ENCODE measurements at regions not wholly inside any gene's neighbourhood (a gene's known extent, or its start where the extent isn't known, plus 50 kb on each side); places are given as distances from the start of the nearest gene placed in this dataset.

DNA sequence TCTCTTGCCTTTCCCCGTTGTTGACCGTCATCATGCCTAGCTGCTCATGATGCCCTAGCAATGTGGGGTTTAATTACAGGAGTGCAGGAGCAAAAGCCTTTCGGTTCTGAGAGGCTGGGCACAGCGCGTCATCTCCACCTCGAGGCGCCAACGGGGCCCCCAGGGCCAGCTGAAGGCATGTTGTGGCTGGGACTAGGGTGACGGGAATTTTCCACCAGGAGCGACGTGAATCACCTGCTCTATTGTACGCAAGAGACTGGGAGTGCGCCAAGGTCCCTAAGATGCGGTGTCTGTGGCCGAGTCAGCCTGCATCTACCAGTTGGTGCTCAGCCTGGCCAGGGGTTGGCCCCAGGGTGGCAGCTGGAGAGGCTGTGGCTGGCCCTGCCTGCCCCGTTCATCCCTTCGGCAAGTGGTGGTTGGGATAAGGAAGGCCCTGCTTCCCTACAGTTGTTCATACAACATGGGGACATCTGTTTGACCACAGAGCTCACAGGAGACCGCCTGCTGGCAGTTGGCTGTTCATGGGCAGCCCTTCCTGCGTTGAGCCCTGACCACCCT, 1175.6 kb downstream of the BRD1 start:
- no peaks in the 10 kb centered on the region for H3K9me2 ChIP-seq (replicated peaks; ENCODE audit: insufficient read depth, low read length)
- no peaks in the 10 kb centered on the region for H4K20me1 ChIP-seq (ENCODE audit: low read depth, low read length)
- H3K9ac ChIP-seq (ENCODE audit: low read length): no peak overlapping the region
- TF ChIP-seq EZH2phosphoT487 (conservative IDR thresholded peaks at IDR 0.05; ENCODE audit: low read length): no peak
- TF ChIP-seq, protein P1, sequence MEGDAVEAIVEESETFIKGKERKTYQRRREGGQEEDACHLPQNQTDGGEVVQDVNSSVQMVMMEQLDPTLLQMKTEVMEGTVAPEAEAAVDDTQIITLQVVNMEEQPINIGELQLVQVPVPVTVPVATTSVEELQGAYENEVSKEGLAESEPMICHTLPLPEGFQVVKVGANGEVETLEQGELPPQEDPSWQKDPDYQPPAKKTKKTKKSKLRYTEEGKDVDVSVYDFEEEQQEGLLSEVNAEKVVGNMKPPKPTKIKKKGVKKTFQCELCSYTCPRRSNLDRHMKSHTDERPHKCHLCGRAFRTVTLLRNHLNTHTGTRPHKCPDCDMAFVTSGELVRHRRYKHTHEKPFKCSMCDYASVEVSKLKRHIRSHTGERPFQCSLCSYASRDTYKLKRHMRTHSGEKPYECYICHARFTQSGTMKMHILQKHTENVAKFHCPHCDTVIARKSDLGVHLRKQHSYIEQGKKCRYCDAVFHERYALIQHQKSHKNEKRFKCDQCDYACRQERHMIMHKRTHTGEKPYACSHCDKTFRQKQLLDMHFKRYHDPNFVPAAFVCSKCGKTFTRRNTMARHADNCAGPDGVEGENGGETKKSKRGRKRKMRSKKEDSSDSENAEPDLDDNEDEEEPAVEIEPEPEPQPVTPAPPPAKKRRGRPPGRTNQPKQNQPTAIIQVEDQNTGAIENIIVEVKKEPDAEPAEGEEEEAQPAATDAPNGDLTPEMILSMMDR (IDR thresholded peaks at IDR 0.05; ENCODE audit: insufficient read depth, low read length, poor library complexity, severe bottlenecking): no peak
- no peaks in the 10 kb centered on the region for H3K79me2 ChIP-seq (ENCODE audit: insufficient read depth, low read length)
- H3K27ac ChIP-seq (ENCODE audit: low read depth, low read length): no peak overlapping the region
- H3K9me3 ChIP-seq (ENCODE audit: insufficient read depth, low read length): no peaks in the 10 kb centered on the region
- no peak overlapping the region for H3K4me2 ChIP-seq (ENCODE audit: low read depth, low read length, poor library complexity, severe bottlenecking)
- no peaks in the 10 kb centered on the region for H3K36me3 ChIP-seq (ENCODE audit: low read length)
- H3K27me3 ChIP-seq (ENCODE audit: low read length): no peaks in the 10 kb centered on the region
- no peak overlapping the region for H2AFZ ChIP-seq (ENCODE audit: low read depth, low read length, severe bottlenecking)
- no peaks in the 10 kb centered on the region for H3F3A ChIP-seq (ENCODE audit: insufficient read depth)
- no peak overlapping the region for H3K4me3 ChIP-seq (ENCODE audit: insufficient read depth, low read length, poor library complexity, severe bottlenecking)

DNA sequence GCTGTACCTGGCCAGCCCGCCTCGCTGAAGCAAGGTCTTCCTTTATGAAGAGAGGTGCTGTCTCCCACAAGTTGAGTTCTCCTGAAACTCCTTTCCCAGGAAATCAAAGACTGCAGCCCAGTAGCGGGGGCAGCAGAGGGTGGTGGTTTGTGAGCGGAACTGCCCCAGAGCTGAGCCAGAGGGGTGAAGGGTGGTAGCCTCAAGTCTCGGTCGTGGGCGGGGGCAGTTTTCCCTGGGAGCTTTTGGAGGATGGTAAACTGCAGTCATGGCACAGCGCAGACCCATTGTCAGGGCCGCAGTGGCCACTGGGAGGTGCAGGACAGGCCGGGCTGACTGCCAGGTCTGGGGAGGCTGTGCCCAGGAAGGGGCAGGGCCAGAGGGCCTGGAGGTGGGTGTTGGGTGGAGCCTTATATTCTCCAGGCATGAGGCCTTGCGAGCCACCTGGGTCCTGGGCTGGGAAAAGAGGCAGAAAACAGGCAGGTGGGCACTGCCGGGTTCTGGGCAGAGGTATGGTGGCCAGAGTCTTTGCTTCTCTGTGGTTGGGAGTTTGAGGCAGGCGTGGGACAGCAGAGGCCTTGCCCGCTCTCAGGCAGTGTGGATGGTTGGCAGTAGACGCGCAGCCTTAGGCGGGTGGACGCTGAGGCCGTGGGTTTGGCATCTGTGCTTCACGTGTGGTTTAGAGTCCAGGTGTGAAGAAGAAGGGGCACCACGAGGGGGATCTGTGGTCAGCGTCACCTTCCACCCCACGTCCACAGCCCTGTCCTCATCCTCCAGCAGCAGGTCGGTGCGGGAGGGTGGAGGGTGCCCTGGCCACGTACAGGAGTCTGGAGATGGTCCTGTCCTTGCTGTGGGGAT, 1176.4 kb downstream of the BRD1 start:
- Histone ChIP-seq H3F3A (ENCODE audit: insufficient read depth) (no peaks in the 10 kb centered on the region), H4K20me1 (ENCODE audit: low read depth, low read length) (no peaks in the 10 kb centered on the region), H3K4me3 (ENCODE audit: insufficient read depth, low read length, poor library complexity, severe bottlenecking) (no peak overlapping the region), H3K9me3 (ENCODE audit: insufficient read depth, low read length) (no peaks in the 10 kb centered on the region), H2AFZ (ENCODE audit: low read depth, low read length, severe bottlenecking) (no peak overlapping the region), H3K36me3 (ENCODE audit: low read length) (no peaks in the 10 kb centered on the region), H3K9me2 (replicated peaks; ENCODE audit: insufficient read depth, low read length) (no peaks in the 10 kb centered on the region), H3K27me3 (ENCODE audit: low read length) (no peaks in the 10 kb centered on the region), H3K79me2 (ENCODE audit: insufficient read depth, low read length) (no peaks in the 10 kb centered on the region), H3K9ac (ENCODE audit: low read length) (no peak overlapping the region), H3K27ac (ENCODE audit: low read depth, low read length) (no peak overlapping the region), H3K4me2 (ENCODE audit: low read depth, low read length, poor library complexity, severe bottlenecking) (no peak overlapping the region)
- TF ChIP-seq, protein P1 (IDR thresholded peaks at IDR 0.05; ENCODE audit: insufficient read depth, low read length, poor library complexity, severe bottlenecking): no peak
- no peak for TF ChIP-seq EZH2phosphoT487 (conservative IDR thresholded peaks at IDR 0.05; ENCODE audit: low read length)

GRCh38 chr22:48650323-48651035, 1177.2 kb downstream of the BRD1 start:
- Histone ChIP-seq H3K27ac (ENCODE audit: low read depth, low read length) (no peak overlapping the region), H3K9me3 (ENCODE audit: insufficient read depth, low read length) (no peaks in the 10 kb centered on the region), H3K79me2 (ENCODE audit: insufficient read depth, low read length) (no peaks in the 10 kb centered on the region), H4K20me1 (ENCODE audit: low read depth, low read length) (no peaks in the 10 kb centered on the region), H3K27me3 (ENCODE audit: low read length) (no peaks in the 10 kb centered on the region), H3K9ac (ENCODE audit: low read length) (no peak overlapping the region), H3K36me3 (ENCODE audit: low read length) (no peaks in the 10 kb centered on the region), H2AFZ (ENCODE audit: low read depth, low read length, severe bottlenecking) (no peak overlapping the region), H3F3A (ENCODE audit: insufficient read depth) (no peaks in the 10 kb centered on the region), H3K9me2 (replicated peaks; ENCODE audit: insufficient read depth, low read length) (no peaks in the 10 kb centered on the region), H3K4me3 (ENCODE audit: insufficient read depth, low read length, poor library complexity, severe bottlenecking) (no peak overlapping the region), H3K4me2 (ENCODE audit: low read depth, low read length, poor library complexity, severe bottlenecking) (no peak overlapping the region)
- TF ChIP-seq EZH2phosphoT487 (conservative IDR thresholded peaks at IDR 0.05; ENCODE audit: low read length): no peak
- TF ChIP-seq, protein P1 (IDR thresholded peaks at IDR 0.05; ENCODE audit: insufficient read depth, low read length, poor library complexity, severe bottlenecking): no peak
